ENCODE measurements at regions not wholly inside any gene's neighbourhood (a gene's known extent, or its start where the extent isn't known, plus 50 kb on each side); places are given as distances from the start of the nearest gene placed in this dataset.

DNA sequence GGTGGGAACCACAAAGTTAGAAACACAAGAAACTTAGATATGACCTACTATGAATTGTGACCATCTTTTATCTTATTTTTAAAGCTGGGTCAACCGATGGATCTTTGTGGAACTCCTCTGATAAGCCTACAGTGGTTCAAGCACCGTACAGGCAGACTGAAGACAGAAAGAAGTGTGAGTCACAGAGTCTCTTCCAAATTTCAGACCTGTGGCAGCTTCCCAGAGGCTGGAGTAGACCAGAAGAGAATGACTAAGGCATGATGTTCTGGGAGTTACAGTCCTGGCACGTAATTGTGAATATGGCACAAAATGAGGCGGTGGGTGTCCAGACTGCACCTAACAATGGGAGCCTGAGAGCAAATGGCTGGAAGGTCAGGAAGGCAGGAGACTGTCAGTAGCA, 70.0 kb downstream of the LMO4 start:
- H4K20me1 ChIP-seq (ENCODE audit: insufficient read depth, low read length), result no peaks in the 10 kb centered on the region
- H3K4me3 ChIP-seq (ENCODE audit: low read depth, low read length, poor library complexity, severe bottlenecking), result no peak overlapping the region
- TF ChIP-seq, protein P1, sequence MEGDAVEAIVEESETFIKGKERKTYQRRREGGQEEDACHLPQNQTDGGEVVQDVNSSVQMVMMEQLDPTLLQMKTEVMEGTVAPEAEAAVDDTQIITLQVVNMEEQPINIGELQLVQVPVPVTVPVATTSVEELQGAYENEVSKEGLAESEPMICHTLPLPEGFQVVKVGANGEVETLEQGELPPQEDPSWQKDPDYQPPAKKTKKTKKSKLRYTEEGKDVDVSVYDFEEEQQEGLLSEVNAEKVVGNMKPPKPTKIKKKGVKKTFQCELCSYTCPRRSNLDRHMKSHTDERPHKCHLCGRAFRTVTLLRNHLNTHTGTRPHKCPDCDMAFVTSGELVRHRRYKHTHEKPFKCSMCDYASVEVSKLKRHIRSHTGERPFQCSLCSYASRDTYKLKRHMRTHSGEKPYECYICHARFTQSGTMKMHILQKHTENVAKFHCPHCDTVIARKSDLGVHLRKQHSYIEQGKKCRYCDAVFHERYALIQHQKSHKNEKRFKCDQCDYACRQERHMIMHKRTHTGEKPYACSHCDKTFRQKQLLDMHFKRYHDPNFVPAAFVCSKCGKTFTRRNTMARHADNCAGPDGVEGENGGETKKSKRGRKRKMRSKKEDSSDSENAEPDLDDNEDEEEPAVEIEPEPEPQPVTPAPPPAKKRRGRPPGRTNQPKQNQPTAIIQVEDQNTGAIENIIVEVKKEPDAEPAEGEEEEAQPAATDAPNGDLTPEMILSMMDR (IDR thresholded peaks at IDR 0.05; ENCODE audit: low read length), result no peak
- TF ChIP-seq EZH2 (IDR thresholded peaks at IDR 0.05; ENCODE audit: borderline replicate concordance, low read length), result no peak
- no peaks in the 10 kb centered on the region for H3K27me3 ChIP-seq (ENCODE audit: insufficient read depth, low read length)
- H3K9me3 ChIP-seq (ENCODE audit: low read length), result no peaks in the 10 kb centered on the region
- peaks cover 7% of the 10 kb centered on the region; the same call in 1 of the 2 replicates for H3F3A ChIP-seq (ENCODE audit: insufficient read depth, low read length)
- no peak overlapping the region; the same call in 1 of the 2 replicates for H3K4me2 ChIP-seq (ENCODE audit: low read length)
- H3K9ac ChIP-seq (ENCODE audit: low read length), result peak overlapping the region; percentile 28; the same call in 1 of the 2 replicates
- no peaks in the 10 kb centered on the region for H3K36me3 ChIP-seq (ENCODE audit: insufficient read depth, low read length)
- H2AFZ ChIP-seq (ENCODE audit: low read length), result no peak overlapping the region
- H3K27ac ChIP-seq (ENCODE audit: low read depth, low read length, poor library complexity, severe bottlenecking), result peak overlapping the region; percentile 93
- H3K79me2 ChIP-seq (ENCODE audit: insufficient read depth, low read length), result no peaks in the 10 kb centered on the region
- H3K4me1 ChIP-seq (ENCODE audit: insufficient read depth, low read length, severe bottlenecking), result peaks cover 99% of the 10 kb centered on the region
- H3K9me2 ChIP-seq (ENCODE audit: low read depth, low read length), result no peaks in the 10 kb centered on the region

DNA sequence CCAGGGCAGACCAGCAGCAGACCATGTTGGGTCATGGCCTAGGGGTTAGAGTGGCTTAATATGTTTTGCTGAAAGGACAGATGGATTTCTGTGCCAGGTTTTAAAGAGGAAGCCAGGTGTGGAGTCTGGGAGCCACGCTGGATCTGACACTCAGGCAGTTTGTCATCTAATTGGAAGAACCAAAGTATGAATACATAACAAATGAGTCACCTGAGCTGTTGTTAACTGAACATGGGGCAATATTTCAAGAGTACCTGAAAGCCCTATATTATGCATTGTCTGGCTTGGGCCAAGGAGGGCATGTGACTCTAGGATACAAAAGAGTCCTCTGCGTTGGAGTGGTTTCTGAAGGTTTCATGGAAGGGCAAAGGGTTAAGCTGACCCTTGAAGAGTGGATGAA, 70.6 kb downstream of the LMO4 start:
- TF ChIP-seq, protein P1 (IDR thresholded peaks at IDR 0.05; ENCODE audit: low read length), result no peak
- TF ChIP-seq EZH2 (IDR thresholded peaks at IDR 0.05; ENCODE audit: borderline replicate concordance, low read length), result no peak
- Histone ChIP-seq H3K9me3 (ENCODE audit: low read length) (no peaks in the 10 kb centered on the region), H3K9me2 (ENCODE audit: low read depth, low read length) (no peaks in the 10 kb centered on the region), H2AFZ (ENCODE audit: low read length) (no peak overlapping the region), H3K36me3 (ENCODE audit: insufficient read depth, low read length) (no peaks in the 10 kb centered on the region), H3K4me3 (ENCODE audit: low read depth, low read length, poor library complexity, severe bottlenecking) (no peak overlapping the region), H3K27me3 (ENCODE audit: insufficient read depth, low read length) (no peaks in the 10 kb centered on the region), H4K20me1 (ENCODE audit: insufficient read depth, low read length) (no peaks in the 10 kb centered on the region), H3K79me2 (ENCODE audit: insufficient read depth, low read length) (no peaks in the 10 kb centered on the region), H3K4me2 (ENCODE audit: low read length) (peak overlapping the region; percentile 38; the same call in 1 of the 2 replicates), H3K9ac (ENCODE audit: low read length) (peak overlapping the region; percentile 28; the same call in 1 of the 2 replicates), H3K27ac (ENCODE audit: low read depth, low read length, poor library complexity, severe bottlenecking) (peak overlapping the region; percentile 93), H3K4me1 (ENCODE audit: insufficient read depth, low read length, severe bottlenecking) (peaks cover 99% of the 10 kb centered on the region), H3F3A (ENCODE audit: insufficient read depth, low read length) (peaks cover 8% of the 10 kb centered on the region; the same call in 1 of the 2 replicates)

DNA sequence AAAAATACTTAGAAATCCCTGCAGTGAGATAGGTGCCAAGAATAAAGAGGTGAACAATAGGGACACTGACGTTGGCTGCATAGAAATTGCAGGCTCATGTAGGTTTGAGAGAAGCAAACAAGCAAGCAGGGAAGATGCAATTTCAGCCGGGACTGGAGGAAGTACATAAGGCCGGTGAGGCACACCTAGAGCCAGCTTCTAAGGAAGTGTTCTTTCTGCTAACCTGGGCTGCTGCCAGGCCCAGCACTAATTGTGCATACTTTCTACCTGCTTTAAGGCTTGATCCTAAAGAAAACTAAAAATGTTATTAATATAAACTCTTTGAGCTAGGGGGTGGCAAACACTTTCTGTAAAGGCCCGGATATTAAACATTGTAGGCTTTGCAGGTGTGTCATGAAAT, 71.0 kb downstream of the LMO4 start:
- Histone ChIP-seq H3K27me3 (ENCODE audit: insufficient read depth, low read length) (no peaks in the 10 kb centered on the region), H3K9ac (ENCODE audit: low read length) (peak overlapping the region; percentile 28; the same call in 1 of the 2 replicates), H3K4me3 (ENCODE audit: low read depth, low read length, poor library complexity, severe bottlenecking) (no peak overlapping the region), H3K36me3 (ENCODE audit: insufficient read depth, low read length) (no peaks in the 10 kb centered on the region), H3K79me2 (ENCODE audit: insufficient read depth, low read length) (no peaks in the 10 kb centered on the region), H3K4me1 (ENCODE audit: insufficient read depth, low read length, severe bottlenecking) (peaks cover 99% of the 10 kb centered on the region), H4K20me1 (ENCODE audit: insufficient read depth, low read length) (no peaks in the 10 kb centered on the region), H3K4me2 (ENCODE audit: low read length) (peak overlapping the region; percentile 38; the same call in 1 of the 2 replicates), H3K9me2 (ENCODE audit: low read depth, low read length) (no peaks in the 10 kb centered on the region), H3K9me3 (ENCODE audit: low read length) (no peaks in the 10 kb centered on the region), H3K27ac (ENCODE audit: low read depth, low read length, poor library complexity, severe bottlenecking) (peak overlapping the region; percentile 93), H3F3A (ENCODE audit: insufficient read depth, low read length) (peaks cover 13% of the 10 kb centered on the region; the same call in 1 of the 2 replicates), H2AFZ (ENCODE audit: low read length) (no peak overlapping the region)
- TF ChIP-seq, protein P1 (IDR thresholded peaks at IDR 0.05; ENCODE audit: low read length), result no peak
- no peak for TF ChIP-seq EZH2 (IDR thresholded peaks at IDR 0.05; ENCODE audit: borderline replicate concordance, low read length)

All from OCI-LY1 (cell line).